NCI-H1105 (cell line): ENCODE measurements at regions not wholly inside any gene's neighbourhood (a gene's known extent, or its start where the extent isn't known, plus 50 kb on each side); places are given as distances from the start of the nearest gene placed in this dataset.
"Not testable (repeated sequence)": the region's sequence is repeated elsewhere in the genome, so short reads cannot be mapped to it uniquely, and the experiment has no call there.

Experiments used
- DNase-seq: peaks from one replicate; lab custom pipeline; 2025; lab: John Stamatoyannopoulos, UW

- DNase-seq: no peak
Observed at GRCh38 chr1:147062956-147063355, 109.3 kb downstream of the PRKAB2 start.

GRCh38 chr1:147061880-147062279 is 110.4 kb downstream of the PRKAB2 start:
- not testable (repeated sequence) for DNase-seq

- DNase-seq: no peak
Observed at GRCh38 chr1:147053269-147053668, 115.1 kb downstream of the NBPF12 start.

- no peak for DNase-seq
Observed at GRCh38 chr1:147052677-147053076, 114.6 kb downstream of the NBPF12 start.

- no peak for DNase-seq
Observed at GRCh38 chr1:147052143-147052542, 114.0 kb downstream of the NBPF12 start.

GRCh38 chr1:147051136-147051535 is 113.0 kb downstream of the NBPF12 start:
- no peak for DNase-seq

GRCh38 chr1:147050654-147051053 is 112.5 kb downstream of the NBPF12 start:
- DNase-seq: no peak

GRCh38 chr1:147046863-147047394 is 108.8 kb downstream of the NBPF12 start:
- not testable (repeated sequence) for DNase-seq

GRCh38 chr1:147046189-147046862 is 108.2 kb downstream of the NBPF12 start:
- DNase-seq: no peak
